Eye (tissue), 1 donor: ENCODE measurements at regions not wholly inside any gene's neighbourhood (a gene's known extent, or its start where the extent isn't known, plus 50 kb on each side); places are given as distances from the start of the nearest gene placed in this dataset.
"Not testable (repeated sequence)": the region's sequence is repeated elsewhere in the genome, so short reads cannot be mapped to it uniquely, and the experiment has no call there.

Experiments used
- DNase-seq: peaks from one replicate; pipeline ENCODE4 v3.0.0-alpha.2; 2015

- DNase-seq = no peak
Measured at GRCh38 chr6:106740287-106740686, 110.9 kb downstream of the QRSL1 start.

GRCh38 chr6:106739387-106739786 is 110.0 kb downstream of the QRSL1 start:
- no peak for DNase-seq

GRCh38 chr6:106736502-106736901 is 107.1 kb downstream of the QRSL1 start:
- DNase-seq = no peak

- no peak for DNase-seq
Measured at GRCh38 chr6:106735828-106736227, 106.5 kb downstream of the QRSL1 start.

- DNase-seq = no peak
Measured at GRCh38 chr6:106735136-106735633, 105.8 kb downstream of the QRSL1 start.

GRCh38 chr6:106733386-106733785 is 104.0 kb downstream of the QRSL1 start:
- no peak for DNase-seq

GRCh38 chr6:106732376-106732940 is 103.1 kb downstream of the QRSL1 start:
- no peak for DNase-seq

- no peak for DNase-seq
Measured at GRCh38 chr6:106731843-106732160, 102.4 kb downstream of the QRSL1 start.

- DNase-seq = no peak
Measured at GRCh38 chr6:106731144-106731842, 101.9 kb downstream of the QRSL1 start.

GRCh38 chr6:106730718-106731117 is 101.3 kb downstream of the QRSL1 start:
- DNase-seq = peak; percentile 31

GRCh38 chr6:106730264-106730663 is 100.9 kb downstream of the QRSL1 start:
- DNase-seq = no peak

GRCh38 chr6:106729841-106730240 is 100.5 kb downstream of the QRSL1 start:
- DNase-seq = no peak

GRCh38 chr6:106728296-106728870 is 99.0 kb downstream of the QRSL1 start:
- DNase-seq = no peak

GRCh38 chr6:106727480-106728149 is 98.2 kb downstream of the QRSL1 start:
- DNase-seq = peak; percentile 24

- DNase-seq = no peak
Measured at GRCh38 chr6:106724848-106725247, 95.5 kb downstream of the QRSL1 start.

- DNase-seq = no peak
Measured at GRCh38 chr6:106724337-106724736, 95.0 kb downstream of the QRSL1 start.

GRCh38 chr6:106723419-106723818 is 94.0 kb downstream of the QRSL1 start:
- DNase-seq = not testable (repeated sequence)

- DNase-seq = not testable (repeated sequence)
Measured at GRCh38 chr6:106721189-106721588, 91.8 kb downstream of the QRSL1 start.
